Activated CD4-positive, CD25-positive, alpha-beta regulatory T cell treated with anti-CD3 and anti-CD28 coated beads, Interleukin-2, amount 50 U/mL, for 24 hours (primary cell): ENCODE measurements at regions not wholly inside any gene's neighbourhood (a gene's known extent, or its start where the extent isn't known, plus 50 kb on each side); places are given as distances from the start of the nearest gene placed in this dataset.

Source experiments
- ATAC-seq, 2 donors: fragments of 150-1000 bp; cut with Tn5 transposase; one replicate each; pipeline ENCODE4 v1.10.0; 2021; ENCODE audit warnings: mild to moderate bottlenecking in 1 of 2, moderate library complexity in 1 of 2

- ATAC-seq = no peak
Measured at GRCh38 chr5:125717209-125717608, 706.0 kb upstream of the GRAMD2B start.

GRCh38 chr5:125719681-125720347, 703.4 kb upstream of the GRAMD2B start:
- ATAC-seq = no peak

- ATAC-seq = no peak
Measured at GRCh38 chr5:125720348-125720685, 702.9 kb upstream of the GRAMD2B start.

GRCh38 chr5:125720721-125721120, 702.5 kb upstream of the GRAMD2B start:
- ATAC-seq = no peak

- no peak for ATAC-seq
Measured at GRCh38 chr5:125722550-125722949, 700.7 kb upstream of the GRAMD2B start.

GRCh38 chr5:125725691-125726090, 697.5 kb upstream of the GRAMD2B start:
- ATAC-seq = no peak

GRCh38 chr5:125743939-125744338, 679.3 kb upstream of the GRAMD2B start:
- ATAC-seq = peak in 1 of 2 donors; percentile 17

GRCh38 chr5:125746917-125747316, 676.3 kb upstream of the GRAMD2B start:
- ATAC-seq = no peak

GRCh38 chr5:125750147-125750860, 672.9 kb upstream of the GRAMD2B start:
- ATAC-seq = no peak

GRCh38 chr5:125750861-125751186, 672.4 kb upstream of the GRAMD2B start:
- ATAC-seq = no peak

- ATAC-seq = no peak
Measured at GRCh38 chr5:125756456-125756855, 666.8 kb upstream of the GRAMD2B start.

GRCh38 chr5:125766706-125767105, 656.5 kb upstream of the GRAMD2B start:
- ATAC-seq = no peak

GRCh38 chr5:125775896-125776295, 647.3 kb upstream of the GRAMD2B start:
- no peak for ATAC-seq

GRCh38 chr5:125776656-125777139, 646.5 kb upstream of the GRAMD2B start:
- no peak for ATAC-seq

- ATAC-seq = no peak
Measured at GRCh38 chr5:125778791-125779190, 644.4 kb upstream of the GRAMD2B start.

GRCh38 chr5:125785407-125785806, 637.8 kb upstream of the GRAMD2B start:
- no peak for ATAC-seq

GRCh38 chr5:125786021-125786420, 637.2 kb upstream of the GRAMD2B start:
- no peak for ATAC-seq

GRCh38 chr5:125793470-125793869, 629.7 kb upstream of the GRAMD2B start:
- no peak for ATAC-seq

- no peak for ATAC-seq
Measured at GRCh38 chr5:125794922-125795321, 628.3 kb upstream of the GRAMD2B start.

- no peak for ATAC-seq
Measured at GRCh38 chr5:125798307-125798706, 624.9 kb upstream of the GRAMD2B start.

- ATAC-seq = no peak
Measured at GRCh38 chr5:125812651-125813050, 610.6 kb upstream of the GRAMD2B start.

- no peak for ATAC-seq
Measured at GRCh38 chr5:125813221-125813974, 609.8 kb upstream of the GRAMD2B start.

GRCh38 chr5:125814119-125814518, 609.1 kb upstream of the GRAMD2B start:
- no peak for ATAC-seq

GRCh38 chr5:125823572-125823971, 599.6 kb upstream of the GRAMD2B start:
- no peak for ATAC-seq
